HG03565 (cell line): ENCODE measurements at regions not wholly inside any gene's neighbourhood (a gene's known extent, or its start where the extent isn't known, plus 50 kb on each side); places are given as distances from the start of the nearest gene placed in this dataset.

ENCODE experiments used
- ATAC-seq: cut with Tn5 transposase; IDR thresholded peaks from one replicate; pipeline ENCODE4 v1.9.1; 2021; ENCODE audit warnings: mild to moderate bottlenecking, moderate library complexity; ENCODE audit not compliant: unreplicated experiment

DNA sequence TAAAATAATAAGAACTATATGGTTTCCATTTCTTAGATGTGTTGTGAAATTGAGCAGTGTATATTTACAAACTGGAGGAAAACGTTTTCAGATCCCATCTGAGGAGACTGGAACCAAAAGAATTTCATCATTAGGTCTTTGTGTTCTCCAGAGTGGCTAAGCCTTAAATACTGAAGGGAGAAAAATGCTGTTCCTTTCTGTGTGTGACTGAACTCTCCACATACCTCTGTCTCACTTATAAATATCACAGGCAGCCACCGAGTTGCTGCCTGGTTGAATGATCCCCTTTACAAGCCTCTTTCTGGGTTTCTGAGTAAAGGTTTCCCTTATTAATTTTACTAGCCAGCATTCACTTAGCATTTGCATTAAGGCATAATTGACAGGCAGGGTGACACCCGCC lies 913.9 kb upstream of the NR2F2 start:
- ATAC-seq, result no peak

DNA sequence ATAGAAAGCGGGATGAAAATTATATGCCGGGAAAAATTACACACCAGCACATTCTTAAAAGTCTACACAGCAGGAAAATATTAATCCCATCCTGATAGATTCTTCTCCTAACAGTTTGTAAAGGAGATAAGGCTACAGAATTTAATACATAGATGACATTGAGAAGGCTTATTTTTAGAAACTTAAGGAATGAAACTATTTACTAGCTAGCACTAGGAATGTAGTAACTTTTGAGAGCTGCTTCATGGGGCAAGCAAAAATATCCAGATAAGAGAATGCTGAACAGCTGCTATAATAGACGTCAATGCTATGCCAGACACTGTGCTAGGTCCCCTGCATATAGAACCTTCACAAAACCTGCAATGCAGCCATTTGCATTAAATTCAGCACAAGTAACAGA lies 912.7 kb upstream of the NR2F2 start:
- no peak for ATAC-seq

DNA sequence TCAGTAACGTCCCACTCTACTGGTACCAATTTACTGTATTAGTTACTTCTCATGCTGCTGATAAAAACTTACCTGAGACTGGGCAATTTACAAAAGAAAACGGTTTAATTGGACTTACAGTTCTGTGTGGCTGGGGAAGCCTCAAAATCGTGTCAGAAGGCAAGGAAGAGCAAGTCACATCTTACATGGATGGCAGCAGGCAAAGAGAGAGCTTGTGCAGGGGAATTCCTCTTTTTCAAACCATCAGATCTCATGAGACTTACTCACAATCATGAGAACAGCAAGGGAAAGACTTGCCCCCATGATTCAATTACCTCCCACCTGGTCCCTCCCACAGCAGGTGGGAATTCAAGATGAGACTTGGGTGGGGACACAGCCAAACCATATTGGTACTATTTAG lies 908.2 kb upstream of the NR2F2 start:
- no peak for ATAC-seq

DNA sequence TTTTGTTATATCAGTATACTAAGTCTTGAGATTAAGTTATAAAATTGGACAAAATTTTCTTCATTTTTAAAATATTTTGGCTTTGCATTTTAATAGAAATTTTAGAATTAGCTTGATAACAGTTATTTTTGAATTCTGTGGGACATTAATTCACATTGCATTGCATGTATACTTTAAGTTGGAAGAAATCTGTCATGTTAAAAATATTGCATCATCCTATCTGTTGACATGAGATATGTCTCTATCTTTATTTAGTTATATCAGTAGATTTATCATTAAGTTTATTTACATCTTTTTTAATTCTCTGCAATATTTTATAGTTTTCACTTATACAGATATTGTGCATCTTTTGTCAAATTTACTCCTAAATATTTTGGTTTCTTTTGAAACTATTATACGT lies 904.6 kb upstream of the NR2F2 start:
- ATAC-seq, result no peak

DNA sequence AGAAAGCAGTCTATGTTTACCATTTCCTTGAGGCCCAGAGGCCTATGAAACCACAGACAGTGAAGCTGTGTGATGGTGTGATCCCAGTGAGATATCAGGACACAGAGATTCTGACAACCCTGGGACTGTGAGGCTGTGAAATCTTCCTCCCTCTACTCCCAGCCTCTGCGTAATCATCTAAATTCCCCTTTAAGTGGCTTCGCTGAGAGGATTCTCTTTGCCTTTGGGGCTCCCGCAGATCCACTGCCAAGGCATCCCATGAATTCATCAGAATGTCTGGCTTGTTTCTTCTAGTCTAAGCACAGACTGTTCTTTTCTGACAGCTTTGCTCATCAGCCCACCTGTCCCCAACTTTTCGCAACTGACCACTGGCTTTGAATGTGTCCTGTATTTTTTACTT lies 901.2 kb upstream of the NR2F2 start:
- no peak for ATAC-seq

DNA sequence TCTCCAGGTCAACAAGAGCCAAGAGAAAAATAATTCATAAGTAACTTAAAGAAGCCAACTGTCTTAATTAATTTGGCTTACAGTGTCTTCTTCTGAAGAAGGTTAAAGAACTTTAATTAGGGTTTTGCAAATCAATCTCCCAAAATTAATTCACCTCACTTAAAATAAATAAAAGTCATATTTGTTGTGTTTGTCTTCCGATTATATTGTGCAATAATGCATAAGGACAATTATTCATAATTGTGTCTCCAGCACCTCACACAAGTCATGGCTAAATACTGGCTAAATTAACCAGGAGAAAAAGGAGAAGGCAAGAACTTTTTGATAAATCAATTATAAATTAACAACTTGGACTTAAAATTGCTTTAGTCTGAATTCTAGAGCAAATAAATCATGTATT lies 899.0 kb upstream of the NR2F2 start:
- ATAC-seq, result no peak

DNA sequence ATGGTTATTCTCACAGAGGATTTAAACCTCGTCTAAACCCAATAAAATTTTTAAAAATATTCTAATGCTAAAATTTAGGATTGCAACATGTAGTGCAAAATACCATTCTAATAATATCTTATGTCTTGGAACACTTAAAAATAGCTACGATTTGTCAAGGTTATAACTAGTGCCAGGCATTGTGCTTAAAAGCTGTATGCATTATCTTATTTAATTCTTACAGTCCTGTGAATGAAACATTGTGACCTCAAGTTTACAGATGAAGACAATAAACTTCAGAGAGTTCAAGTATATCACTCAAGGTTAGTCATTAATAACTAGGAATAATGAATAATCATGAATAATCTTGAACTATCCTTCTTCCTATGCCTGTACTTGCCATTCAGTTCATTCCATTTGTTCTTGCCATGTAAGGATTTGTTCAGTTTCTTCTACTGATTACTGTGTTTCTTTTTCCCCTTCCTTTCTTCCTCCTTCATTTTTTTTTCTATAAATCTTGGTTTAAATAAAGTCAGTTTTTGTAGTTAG lies 897.6 kb upstream of the NR2F2 start:
- ATAC-seq, result no peak

DNA sequence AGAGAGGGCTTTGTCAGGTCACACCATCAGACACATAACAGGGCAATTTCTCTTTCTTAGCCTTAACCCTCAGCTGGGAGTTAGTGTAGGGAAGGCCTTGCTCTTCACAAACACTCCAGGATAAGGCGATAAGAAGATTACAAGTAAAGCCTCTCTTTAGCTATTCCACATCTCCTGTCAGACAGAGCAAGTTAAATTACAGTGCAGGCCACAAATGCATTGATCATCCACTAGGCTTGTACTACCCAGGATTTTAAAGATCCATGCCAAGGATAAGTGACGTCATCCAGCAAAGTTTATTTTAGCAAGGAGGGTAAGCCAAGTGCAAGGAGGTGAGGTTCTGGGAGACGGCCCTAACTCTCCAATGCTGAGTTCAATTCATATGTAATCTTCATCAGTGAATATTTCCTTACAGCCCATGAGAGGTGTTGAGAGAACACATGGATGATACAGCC lies 890.6 kb upstream of the NR2F2 start:
- ATAC-seq, result no peak

DNA sequence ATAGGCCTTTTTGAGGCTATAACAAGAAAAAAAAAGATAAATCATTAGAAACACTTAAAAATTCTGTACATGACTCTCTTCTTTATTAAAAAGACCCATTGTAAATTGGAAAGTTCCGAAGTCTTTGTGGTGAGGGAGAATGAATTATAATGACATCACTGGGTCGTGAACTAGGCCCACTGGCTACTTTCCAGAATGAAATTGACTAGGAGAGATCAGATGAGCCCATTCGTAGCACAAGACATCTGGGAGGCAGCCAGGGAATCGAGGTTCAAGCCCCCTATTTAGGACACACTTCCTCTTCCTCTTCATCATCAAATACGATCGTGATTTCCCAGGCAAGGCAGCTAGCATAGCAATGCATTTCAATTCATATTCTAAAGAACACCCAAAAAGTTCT lies 889.8 kb upstream of the NR2F2 start:
- ATAC-seq, result no peak

DNA sequence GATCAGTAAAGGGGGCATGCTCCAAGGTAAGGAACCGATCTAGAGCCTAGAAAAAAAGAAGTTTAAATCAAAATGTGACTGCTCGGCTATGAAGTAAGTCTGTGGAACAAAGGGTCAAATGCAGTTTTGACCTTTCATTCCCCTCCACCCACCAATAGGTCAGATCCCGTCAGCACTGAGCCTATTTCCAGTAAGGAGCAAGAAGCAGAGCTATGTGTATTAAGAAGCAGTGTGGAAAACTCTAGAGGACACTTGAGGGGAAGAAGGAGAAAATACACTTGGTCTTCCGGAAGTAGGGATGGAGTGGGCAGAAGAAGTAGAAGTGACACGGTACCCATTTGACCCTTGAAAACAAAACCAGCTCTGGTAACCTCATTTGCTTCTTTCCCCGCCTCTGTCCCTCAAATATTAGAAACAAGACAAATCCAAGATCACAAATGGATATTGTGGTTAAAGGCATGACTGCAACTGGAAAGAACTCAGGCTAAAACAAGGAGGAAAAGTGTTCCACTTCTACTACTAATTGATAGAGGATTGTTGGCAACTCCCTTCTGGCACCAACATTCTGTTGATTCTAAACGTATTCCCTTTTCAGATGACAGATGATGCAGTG lies 888.3 kb upstream of the NR2F2 start:
- no peak for ATAC-seq

DNA sequence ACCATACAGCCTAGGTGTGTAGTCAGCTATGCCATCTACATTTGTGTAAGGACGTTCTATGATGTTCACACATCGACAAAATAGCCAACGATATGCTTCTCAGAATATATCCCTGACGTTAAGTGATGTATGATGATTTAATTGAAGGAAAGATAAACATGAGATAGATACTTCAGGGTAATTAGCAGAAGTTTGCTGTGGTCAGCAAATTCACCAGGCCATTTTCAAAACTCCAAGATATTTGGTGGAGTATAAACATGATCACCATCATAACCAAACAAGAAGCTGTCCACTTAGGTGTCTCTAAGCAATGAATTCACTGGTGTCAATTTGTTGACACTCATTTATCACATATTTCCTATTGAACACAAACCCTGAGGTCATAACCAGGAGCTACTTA lies 885.6 kb upstream of the NR2F2 start:
- no peak for ATAC-seq

DNA sequence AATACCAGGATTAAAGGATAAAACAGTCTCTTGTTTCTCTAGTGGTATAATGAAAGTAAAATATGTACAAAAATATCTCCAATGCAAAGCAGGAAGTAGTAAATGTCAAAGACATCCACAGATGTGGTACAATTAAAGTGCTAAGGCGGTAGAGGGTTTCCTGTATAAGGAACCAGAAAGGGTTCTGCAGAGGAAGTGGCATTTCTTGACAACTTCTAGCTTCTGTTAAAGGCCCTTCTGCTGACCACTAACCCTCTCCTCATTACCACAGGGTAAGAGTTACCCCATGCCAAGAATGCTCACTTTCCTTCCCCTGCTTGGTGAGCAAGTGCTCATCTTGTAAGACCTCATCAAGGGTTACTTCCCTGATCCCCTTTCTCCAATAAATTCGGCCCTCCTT lies 883.6 kb upstream of the NR2F2 start:
- peak; percentile 56 for ATAC-seq

DNA sequence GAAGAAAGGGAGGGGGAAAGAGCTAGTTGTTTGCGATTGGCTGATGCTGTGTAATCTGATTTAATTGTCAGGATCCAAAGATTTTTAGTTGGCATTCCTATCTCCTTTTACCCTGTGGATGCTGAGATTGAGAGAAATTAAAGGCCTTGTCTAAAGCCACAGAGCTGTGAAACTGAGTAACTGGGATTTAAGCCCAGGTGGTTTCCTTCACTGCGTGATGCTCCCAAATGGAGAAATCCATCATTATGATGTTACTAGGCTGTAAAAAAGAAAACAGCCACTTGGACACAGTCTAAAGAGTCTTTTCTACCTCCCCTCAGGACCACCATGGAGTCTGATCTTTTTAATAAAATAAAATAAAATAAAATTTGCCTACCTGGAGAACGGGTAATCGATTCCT lies 883.0 kb upstream of the NR2F2 start:
- no peak for ATAC-seq

DNA sequence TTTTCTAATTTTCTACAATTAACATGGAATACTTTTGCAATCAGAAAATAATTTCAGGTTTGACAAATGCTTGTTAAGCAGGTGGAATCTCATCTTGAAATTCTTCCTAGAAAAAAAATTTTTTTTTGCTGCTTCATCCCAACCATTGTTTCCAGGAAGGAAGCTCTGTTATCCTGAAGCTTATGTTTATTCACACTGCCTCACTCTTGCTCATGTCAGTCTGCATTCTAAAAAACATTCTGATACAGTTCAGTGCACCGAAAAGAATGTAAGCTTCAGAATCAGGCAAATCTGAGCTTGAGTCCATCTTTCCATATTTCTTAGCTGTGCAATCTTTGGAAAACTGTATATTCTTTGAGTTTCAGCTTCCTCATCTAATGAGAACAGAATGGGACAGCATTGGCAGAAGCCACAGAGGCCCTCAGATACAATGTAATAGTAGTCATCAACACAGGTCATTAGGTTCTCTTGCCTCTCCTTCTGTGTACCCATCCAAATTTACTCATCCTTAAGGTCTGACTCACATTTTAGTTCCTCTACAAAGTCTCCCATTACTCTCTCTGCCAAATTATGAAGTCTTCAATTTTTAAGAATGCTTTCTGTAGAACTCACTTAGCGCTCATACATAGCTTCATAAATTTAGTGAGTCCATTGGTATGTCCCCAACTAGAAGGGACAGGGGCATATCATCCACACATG lies 881.8 kb upstream of the NR2F2 start:
- no peak for ATAC-seq

DNA sequence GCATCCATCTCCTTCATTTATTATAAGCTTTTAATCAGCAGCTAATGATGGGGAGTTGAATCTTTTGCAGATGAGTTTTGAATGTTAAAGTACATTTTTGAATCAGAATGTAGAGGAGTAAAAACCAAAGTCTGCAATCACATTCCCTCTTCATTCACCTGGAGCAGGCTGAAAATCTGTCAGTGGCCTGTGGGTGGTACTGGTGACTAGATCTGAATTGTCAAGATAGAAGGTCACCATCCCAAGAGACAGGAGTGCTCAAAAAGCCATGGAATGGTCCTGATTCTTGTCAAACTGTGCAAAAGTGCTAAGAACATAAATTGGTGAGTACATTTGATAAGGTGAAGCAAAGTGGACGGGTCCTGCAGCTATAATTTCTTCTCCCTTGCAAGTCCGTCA lies 881.3 kb upstream of the NR2F2 start:
- no peak for ATAC-seq

DNA sequence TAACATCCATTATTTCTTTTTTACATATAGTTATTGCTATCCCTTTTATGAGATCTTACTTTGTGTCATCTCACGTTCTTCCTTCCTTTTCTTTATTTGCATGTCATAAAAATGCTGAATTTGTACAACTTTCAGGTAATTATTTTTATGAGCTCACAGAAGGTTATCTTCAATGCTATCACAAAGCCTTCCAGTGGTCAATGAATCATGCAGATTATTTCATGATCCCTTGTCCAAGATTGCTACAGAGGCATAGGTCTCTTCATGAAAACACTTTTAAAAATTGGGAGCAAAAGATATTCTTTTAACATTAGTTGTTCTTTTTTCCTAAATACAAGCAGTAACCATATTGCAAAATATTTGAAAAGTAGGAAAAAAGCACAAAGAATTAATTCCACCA lies 880.1 kb upstream of the NR2F2 start:
- no peak for ATAC-seq

DNA sequence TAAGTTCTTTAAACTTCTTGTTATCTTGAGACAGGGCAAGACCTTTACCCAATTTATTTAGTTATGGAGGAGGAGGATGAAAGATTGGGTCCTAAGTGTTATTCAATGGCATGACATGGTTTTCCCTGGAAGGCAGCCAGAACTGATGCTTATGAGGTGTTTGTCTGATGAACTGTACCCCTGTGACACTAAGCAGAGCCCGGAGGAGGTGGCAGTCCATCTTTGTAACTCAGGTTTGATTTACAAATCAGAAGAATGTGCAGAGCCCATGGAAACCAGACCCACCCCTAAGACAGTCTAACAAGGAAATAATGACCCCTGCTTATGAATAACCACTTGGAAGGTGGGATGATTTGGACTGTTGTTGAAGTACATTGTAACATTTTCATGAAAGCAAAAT lies 878.6 kb upstream of the NR2F2 start:
- no peak for ATAC-seq

DNA sequence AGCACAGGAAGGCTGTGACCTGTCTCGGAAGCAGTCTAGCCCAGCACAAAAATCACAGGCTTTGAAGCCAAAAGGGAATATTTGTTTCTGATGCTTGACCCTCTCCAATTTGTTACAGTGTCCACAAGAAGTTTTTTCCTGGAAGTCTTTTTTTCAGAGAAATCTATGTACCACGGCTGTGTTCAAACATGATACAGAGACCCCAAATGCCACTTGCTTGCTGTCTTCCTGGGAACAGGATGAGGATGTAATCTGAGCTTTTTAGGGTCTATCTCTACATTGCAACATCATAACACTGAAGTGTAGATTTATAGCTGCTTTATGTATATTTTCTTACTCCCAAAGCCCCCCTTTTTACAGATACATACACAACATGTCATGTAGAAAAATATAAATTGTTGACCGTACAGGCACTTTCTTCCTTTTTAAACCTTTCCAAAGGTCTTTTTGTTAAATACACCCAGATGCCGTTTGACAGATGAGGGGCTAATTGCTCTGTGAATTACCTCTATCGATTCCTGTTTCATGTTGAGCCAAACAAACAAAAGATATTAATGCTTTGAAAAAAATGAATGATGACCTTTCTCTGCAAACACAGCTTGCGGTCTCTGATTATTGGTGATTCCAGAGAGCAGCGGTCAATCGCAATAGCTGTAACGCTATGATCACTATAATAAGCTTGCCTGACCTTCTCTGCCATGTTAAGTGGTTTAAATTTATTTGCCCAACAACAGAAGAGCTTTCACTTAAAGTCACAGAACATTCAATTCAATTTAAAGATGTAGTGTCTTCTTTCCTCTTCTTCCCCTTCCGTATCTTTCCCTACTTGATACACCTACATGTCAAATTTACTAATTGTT lies 875.9 kb upstream of the NR2F2 start:
- no peak for ATAC-seq

DNA sequence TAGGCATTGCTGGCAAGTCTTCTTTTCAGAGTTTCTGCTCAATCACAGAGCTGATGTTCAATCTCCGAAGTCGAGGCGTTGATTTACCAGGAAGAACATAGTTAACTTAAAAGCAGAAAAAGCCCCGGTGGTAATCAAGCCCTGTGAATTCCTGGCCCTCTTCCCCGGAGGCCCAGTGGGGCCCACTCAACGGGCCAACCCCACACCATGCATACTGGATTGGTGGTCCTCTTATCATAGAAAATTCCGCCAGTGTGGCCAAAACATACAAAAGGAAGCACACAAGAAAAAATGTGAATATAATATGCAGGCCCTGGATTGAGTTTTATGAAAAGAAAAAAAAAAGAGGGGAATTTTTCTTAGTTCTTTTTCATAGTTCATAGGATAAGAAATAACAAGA lies 873.0 kb upstream of the NR2F2 start:
- no peak for ATAC-seq

DNA sequence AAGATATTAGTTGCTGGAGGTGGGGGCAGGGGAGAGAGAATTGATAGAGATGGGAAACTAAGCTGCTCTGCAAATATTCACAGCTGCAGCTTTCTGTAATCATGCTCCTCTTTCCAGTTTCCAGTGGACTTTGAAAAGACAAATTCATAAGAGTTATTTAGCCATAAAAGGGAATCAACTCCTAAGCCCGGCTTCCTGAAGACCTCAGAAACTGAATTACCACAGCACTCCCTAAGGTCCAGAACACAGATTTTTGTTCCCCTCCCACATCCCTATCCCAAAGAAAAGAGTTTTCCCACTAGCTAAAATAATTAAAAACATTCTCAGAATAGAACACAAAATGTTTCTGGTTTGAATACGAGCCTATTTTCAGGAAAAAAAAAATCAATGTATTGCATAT lies 871.8 kb upstream of the NR2F2 start:
- no peak for ATAC-seq

DNA sequence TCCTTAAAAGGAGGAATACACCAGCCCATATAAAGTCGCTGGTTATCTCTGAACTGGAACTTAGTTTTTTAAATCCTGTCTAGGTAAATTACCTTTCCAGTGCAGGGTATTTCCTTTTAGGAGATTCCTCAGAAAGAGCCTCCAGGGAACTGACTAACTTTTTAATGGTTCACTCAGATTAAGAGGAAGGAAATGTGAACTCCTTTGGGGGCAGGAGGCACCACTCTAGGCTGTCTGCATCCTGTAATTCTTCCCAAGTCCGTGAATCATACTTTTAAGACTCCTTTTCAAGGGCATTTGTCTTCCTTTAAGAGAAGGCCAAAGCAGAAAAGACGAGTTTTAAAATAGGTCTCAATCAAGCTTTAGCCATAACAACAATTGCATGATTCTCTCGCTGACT lies 871.2 kb upstream of the NR2F2 start:
- no peak for ATAC-seq

DNA sequence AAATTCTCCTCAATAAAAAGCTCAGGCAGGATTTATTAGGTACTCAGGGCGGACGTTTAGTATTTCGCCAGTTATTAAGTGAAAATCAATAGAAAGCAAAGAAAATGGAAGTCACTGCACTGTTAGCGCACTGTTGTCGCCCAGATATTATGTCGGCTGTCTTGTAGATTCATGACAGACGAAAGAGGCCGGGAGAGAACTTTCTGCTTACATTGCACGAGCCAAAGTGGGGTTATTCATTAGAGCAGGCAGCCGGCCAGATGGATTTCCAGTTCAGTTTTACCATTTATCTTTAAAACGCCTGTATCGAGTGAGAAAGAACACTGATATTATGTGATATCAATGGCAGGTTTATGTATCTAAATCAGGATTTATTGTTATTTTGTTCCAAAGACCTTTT lies 866.0 kb upstream of the NR2F2 start:
- ATAC-seq, result no peak
